Tibial artery (tissue), 4 donors: ENCODE measurements at regions not wholly inside any gene's neighbourhood (a gene's known extent, or its start where the extent isn't known, plus 50 kb on each side); places are given as distances from the start of the nearest gene placed in this dataset.

Experiments used
- DNase-seq, 2 donors: peaks; one replicate each; pipeline ENCODE4 v3.0.0-alpha.2; 2019
- H3K27ac ChIP-seq, 2 donors: fragments of 200-600 bp; sonication (generic) in 1 of 2; 1 replicate in 1 of 2; 2 replicates in 1 of 2; pipeline ENCODE4 v1.5.1; 2018 to 2019; ENCODE audit warnings: mild to moderate bottlenecking in 1 of 2
- H3K27me3 ChIP-seq, 2 donors: fragments of 200-600 bp; sonication (generic) in 1 of 2; one replicate each; pipeline versions ENCODE4 v1.5.1 to v1.6.0; 2016 to 2019
- H3K36me3 ChIP-seq, 3 donors: fragments of 200-600 bp; sonication (generic) in 2 of 3; one replicate each; pipeline ENCODE4 v1.5.1; 2016 to 2019; ENCODE audit warnings: mild to moderate bottlenecking in 2 of 3
- H3K4me1 ChIP-seq, 4 donors: fragments of 200-600 bp; sonication (generic) in 2 of 4; 1 replicate in 3 of 4; 2 replicates in 1 of 4; pipeline ENCODE4 v1.5.1; 2016 to 2019
- H3K4me3 ChIP-seq, 2 donors: fragments of 200-600 bp; sonication (generic) in 1 of 2; 1 replicate in 1 of 2; 2 replicates in 1 of 2; pipeline ENCODE4 v1.5.1; 2018 to 2019; ENCODE audit warnings: mild to moderate bottlenecking in 2 of 2
- H3K9me3 ChIP-seq, 3 donors: fragments of 200-600 bp; sonication (generic) in 1 of 3; one replicate each; pipeline ENCODE4 v1.5.1; 2016 to 2019
- intact Hi-C: fragments of 100-400 bp; cut with DNase I; formaldehyde crosslinking; loops from one replicate; pipeline ENCODE4 v1.15.0; 2023; ENCODE audit warnings: low total_unique reads
- TF ChIP-seq, protein P1 (sequence below), 2 experiments: fragments of 200-600 bp in 1 of 2; fragments of 450-650 bp in 1 of 2; IDR thresholded peaks; one replicate each; pipeline ENCODE4 v1.5.1; 2017 to 2019; ENCODE audit warnings: antibody characterized with exemption in 2 of 2, mild to moderate bottlenecking in 1 of 2, moderate library complexity in 1 of 2

DNA sequence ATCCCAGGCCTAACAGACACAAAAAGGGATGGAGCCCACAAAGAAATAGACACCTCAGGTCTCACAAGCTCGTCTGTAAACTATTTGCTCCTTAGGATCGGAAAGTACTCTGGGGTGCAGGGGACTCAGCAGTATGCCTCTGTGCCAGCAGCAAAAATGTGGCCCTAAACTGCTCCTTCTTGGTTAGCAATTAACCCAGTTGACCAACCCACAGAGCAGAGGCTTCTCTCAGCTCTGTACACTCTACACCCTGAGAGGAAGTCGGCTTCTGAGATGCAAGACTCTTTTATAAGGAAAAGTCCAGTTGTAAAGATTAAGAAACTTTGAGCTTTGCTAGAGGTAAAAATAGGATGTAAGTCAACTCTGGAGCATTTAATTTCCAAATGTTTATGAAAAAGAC is 156.3 kb upstream of the PRSS58 start:
- Histone ChIP-seq H3K9me3 (no peaks in the 10 kb centered on the region), H3K27me3 (no peaks in the 10 kb centered on the region), H3K27ac (no peak overlapping the region), H3K4me3 (no peak overlapping the region), H3K4me1 (no peaks in the 10 kb centered on the region), H3K36me3 (no peaks in the 10 kb centered on the region)
- intact Hi-C loops, result no loop called here
- TF ChIP-seq, protein P1, sequence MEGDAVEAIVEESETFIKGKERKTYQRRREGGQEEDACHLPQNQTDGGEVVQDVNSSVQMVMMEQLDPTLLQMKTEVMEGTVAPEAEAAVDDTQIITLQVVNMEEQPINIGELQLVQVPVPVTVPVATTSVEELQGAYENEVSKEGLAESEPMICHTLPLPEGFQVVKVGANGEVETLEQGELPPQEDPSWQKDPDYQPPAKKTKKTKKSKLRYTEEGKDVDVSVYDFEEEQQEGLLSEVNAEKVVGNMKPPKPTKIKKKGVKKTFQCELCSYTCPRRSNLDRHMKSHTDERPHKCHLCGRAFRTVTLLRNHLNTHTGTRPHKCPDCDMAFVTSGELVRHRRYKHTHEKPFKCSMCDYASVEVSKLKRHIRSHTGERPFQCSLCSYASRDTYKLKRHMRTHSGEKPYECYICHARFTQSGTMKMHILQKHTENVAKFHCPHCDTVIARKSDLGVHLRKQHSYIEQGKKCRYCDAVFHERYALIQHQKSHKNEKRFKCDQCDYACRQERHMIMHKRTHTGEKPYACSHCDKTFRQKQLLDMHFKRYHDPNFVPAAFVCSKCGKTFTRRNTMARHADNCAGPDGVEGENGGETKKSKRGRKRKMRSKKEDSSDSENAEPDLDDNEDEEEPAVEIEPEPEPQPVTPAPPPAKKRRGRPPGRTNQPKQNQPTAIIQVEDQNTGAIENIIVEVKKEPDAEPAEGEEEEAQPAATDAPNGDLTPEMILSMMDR (IDR thresholded peaks at IDR 0.05), result no peak
- DNase-seq, result no peak

DNA sequence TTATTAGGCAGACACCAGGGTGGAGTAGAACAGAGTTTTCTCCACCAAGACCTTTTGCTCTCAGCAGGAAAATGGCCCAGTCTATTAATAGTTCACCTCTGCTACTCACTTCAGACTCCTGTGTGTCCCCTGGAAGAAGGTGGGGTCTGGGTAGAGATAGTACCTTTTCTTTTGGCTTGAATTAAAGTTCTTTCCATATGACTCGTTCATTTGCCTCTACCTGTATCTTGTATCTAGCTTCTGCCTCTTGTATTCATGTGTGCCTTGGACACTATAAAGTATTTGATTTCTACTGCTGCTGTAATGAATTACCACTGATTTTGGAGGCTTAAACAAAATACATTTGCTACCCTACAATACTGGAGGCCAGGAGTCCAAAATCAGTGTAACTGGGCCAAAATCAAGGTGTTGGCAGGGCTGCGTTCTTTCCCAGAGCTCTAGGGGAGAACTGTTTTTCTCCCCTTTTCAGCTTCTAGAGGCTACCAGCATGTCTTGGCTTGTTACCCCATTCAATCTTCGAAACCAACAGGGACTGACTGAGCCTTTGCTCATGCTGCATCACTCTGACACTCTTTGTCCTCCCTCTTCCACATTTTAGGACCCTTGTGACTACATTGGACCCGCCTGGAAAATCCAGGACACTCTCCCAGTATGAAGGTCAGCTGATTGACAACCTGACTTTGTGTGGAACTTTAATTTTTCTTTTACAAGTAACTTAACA is 155.6 kb upstream of the PRSS58 start:
- no peak for DNase-seq
- no peak overlapping the region for H3K27ac ChIP-seq
- intact Hi-C loops, result no loop called here

DNA sequence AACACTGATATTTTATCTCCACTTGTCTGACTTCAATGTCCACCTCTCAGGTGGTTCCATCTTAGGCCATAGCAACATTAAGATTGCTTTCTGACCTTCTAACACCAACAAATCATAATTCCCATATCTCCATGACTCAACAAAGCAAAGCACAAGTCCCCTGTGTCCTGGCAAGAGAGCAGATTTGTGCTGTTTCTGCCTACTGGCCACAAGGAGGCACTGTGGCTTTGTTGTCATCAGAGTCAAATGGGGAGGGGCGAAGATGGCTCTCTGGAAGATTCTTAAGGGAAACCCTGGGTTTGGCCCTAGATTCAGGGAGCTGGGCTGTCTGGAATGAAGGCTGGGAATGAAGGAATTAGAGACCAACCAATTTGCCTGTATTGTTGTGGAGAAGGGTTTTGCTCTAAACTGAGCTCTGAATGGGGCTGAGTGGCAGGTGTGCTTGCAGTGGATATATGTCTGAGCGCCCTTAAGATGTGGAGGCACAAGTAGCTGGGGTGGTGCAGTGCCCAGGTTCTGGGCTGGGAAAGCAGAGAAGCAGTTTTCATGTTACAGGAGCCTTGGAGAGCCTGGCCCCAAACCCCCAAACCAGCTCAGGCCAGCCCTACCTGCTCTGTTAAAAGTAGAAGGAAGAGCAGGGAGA is 154.8 kb upstream of the PRSS58 start:
- TF ChIP-seq, protein P1 (IDR thresholded peaks at IDR 0.05), result no peak
- Histone ChIP-seq H3K9me3 (no peaks in the 10 kb centered on the region), H3K27me3 (no peaks in the 10 kb centered on the region), H3K4me1 (no peaks in the 10 kb centered on the region), H3K4me3 (no peak overlapping the region), H3K36me3 (no peaks in the 10 kb centered on the region), H3K27ac (no peak overlapping the region)
- intact Hi-C loops, result no loop called here
- DNase-seq, result no peak

More for the DNA sequence above, 155.6 kb upstream of the PRSS58 start:
- TF ChIP-seq, protein P1 (IDR thresholded peaks at IDR 0.05), result no peak
- Histone ChIP-seq H3K36me3 (no peaks in the 10 kb centered on the region), H3K9me3 (no peaks in the 10 kb centered on the region), H3K4me3 (no peak overlapping the region), H3K27me3 (no peaks in the 10 kb centered on the region), H3K4me1 (no peaks in the 10 kb centered on the region)

DNA sequence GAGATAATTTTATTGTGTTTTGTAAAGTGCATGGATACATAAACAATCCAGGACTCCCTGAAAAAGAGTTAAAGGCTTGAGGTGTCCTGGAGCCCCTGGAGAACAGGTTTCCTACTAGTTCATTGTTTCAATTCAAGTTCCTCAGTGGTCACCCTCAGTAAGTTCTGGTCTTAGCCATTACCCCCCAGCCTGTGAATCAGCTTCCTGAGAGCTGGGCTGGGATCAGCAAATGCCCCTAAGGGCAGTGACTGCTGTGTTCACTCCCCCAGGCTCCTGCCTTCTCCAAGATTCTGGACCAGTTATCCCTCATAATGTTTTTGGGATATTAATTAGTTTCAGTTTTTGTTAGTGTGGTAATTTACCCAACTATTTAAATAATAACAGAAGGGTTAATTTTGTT is 151.6 kb upstream of the PRSS58 start:
- TF ChIP-seq, protein P1 (IDR thresholded peaks at IDR 0.05), result no peak
- DNase-seq, result no peak

DNA sequence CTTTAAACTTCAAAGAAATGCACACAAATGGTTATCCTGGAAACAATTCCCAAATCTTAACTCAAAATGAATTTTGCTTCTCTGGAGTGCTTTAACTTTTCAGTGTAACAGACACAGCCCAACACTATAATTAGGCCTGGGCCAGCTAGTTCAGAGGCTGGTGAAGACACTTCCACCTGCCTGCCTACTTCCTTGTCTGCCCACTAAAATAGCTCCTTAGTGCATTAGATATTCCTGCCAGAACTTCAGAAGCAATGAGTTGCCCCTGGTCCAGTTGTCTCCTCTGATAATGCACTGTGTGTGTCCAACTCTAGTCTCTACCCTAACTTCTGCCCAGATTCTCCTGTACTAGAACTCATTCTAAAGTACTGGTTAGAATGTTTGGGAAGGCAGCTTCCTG is 150.9 kb upstream of the PRSS58 start:
- TF ChIP-seq, protein P1 (IDR thresholded peaks at IDR 0.05), result no peak
- intact Hi-C loops, result no loop called here
- Histone ChIP-seq H3K36me3 (no peaks in the 10 kb centered on the region), H3K9me3 (no peaks in the 10 kb centered on the region), H3K27me3 (no peaks in the 10 kb centered on the region), H3K4me1 (no peaks in the 10 kb centered on the region), H3K27ac (no peak overlapping the region), H3K4me3 (peak overlapping the region in 1 of 2 donors; percentile 36)
- no peak for DNase-seq

More for the DNA sequence above, 151.6 kb upstream of the PRSS58 start:
- intact Hi-C loops, result no loop called here
- Histone ChIP-seq H3K4me1 (no peaks in the 10 kb centered on the region), H3K4me3 (no peak overlapping the region), H3K9me3 (no peaks in the 10 kb centered on the region), H3K27me3 (no peaks in the 10 kb centered on the region), H3K36me3 (no peaks in the 10 kb centered on the region), H3K27ac (no peak overlapping the region)
